HG03103 (cell line): ENCODE measurements at regions not wholly inside any gene's neighbourhood (a gene's known extent, or its start where the extent isn't known, plus 50 kb on each side); places are given as distances from the start of the nearest gene placed in this dataset.
"Not testable (repeated sequence)": the region's sequence is repeated elsewhere in the genome, so short reads cannot be mapped to it uniquely, and the experiment has no call there.

Experiments used
- ATAC-seq: cut with Tn5 transposase; IDR thresholded peaks from one replicate; pipeline ENCODE4 v1.9.1; 2021; ENCODE audit warnings: low read depth; ENCODE audit not compliant: unreplicated experiment

GRCh38 chr6:6930223-6930880, 177.4 kb upstream of the RREB1 start:
- ATAC-seq = no peak

GRCh38 chr6:6931071-6932025, 176.4 kb upstream of the RREB1 start:
- no peak for ATAC-seq

GRCh38 chr6:6932341-6932740, 175.4 kb upstream of the RREB1 start:
- ATAC-seq = no peak

- ATAC-seq = no peak
Observed at GRCh38 chr6:6932968-6933367, 174.8 kb upstream of the RREB1 start.

- ATAC-seq = no peak
Observed at GRCh38 chr6:6940031-6941025, 167.4 kb upstream of the RREB1 start.

GRCh38 chr6:6941201-6941600, 166.6 kb upstream of the RREB1 start:
- no peak for ATAC-seq

- no peak for ATAC-seq
Observed at GRCh38 chr6:6942091-6942490, 165.7 kb upstream of the RREB1 start.

GRCh38 chr6:6942831-6943230, 164.9 kb upstream of the RREB1 start:
- no peak for ATAC-seq

GRCh38 chr6:6943421-6943820, 164.3 kb upstream of the RREB1 start:
- ATAC-seq = no peak

GRCh38 chr6:6946206-6947155, 161.3 kb upstream of the RREB1 start:
- no peak for ATAC-seq

GRCh38 chr6:6950373-6951145, 157.2 kb upstream of the RREB1 start:
- ATAC-seq = no peak

- ATAC-seq = no peak
Observed at GRCh38 chr6:6951355-6951754, 156.4 kb upstream of the RREB1 start.

GRCh38 chr6:6952484-6952883, 155.3 kb upstream of the RREB1 start:
- no peak for ATAC-seq

GRCh38 chr6:6952927-6953326, 154.8 kb upstream of the RREB1 start:
- ATAC-seq = not testable (repeated sequence)

GRCh38 chr6:6960571-6961251, 147.1 kb upstream of the RREB1 start:
- ATAC-seq = no peak

- ATAC-seq = no peak
Observed at GRCh38 chr6:6962086-6962485, 145.7 kb upstream of the RREB1 start.

- no peak for ATAC-seq
Observed at GRCh38 chr6:6962699-6963098, 145.1 kb upstream of the RREB1 start.

GRCh38 chr6:6963390-6963789, 144.4 kb upstream of the RREB1 start:
- ATAC-seq = not testable (repeated sequence)
